ENCODE measurements at regions not wholly inside any gene's neighbourhood (a gene's known extent, or its start where the extent isn't known, plus 50 kb on each side); places are given as distances from the start of the nearest gene placed in this dataset.

- H3K9me3 ChIP-seq (ENCODE audit: low read length) = no peaks in the 10 kb centered on the region
- no peaks in the 10 kb centered on the region for H3K27me3 ChIP-seq (ENCODE audit: insufficient read depth, low read depth, low read length)
- no peak overlapping the region for H3K4me2 ChIP-seq (ENCODE audit: low read length)
- no peaks in the 10 kb centered on the region for H3K9me2 ChIP-seq (ENCODE audit: insufficient read depth, low read length)
- H4K20me1 ChIP-seq (ENCODE audit: insufficient read depth) = no peaks in the 10 kb centered on the region
- no peaks in the 10 kb centered on the region for H3K36me3 ChIP-seq (ENCODE audit: insufficient read depth, low read length)
- no peak for TF ChIP-seq EZH2 (IDR thresholded peaks at IDR 0.05; ENCODE audit: borderline replicate concordance, insufficient read depth, low read length, poor library complexity, severe bottlenecking)
- TF ChIP-seq SMC3 (conservative IDR thresholded peaks at IDR 0.05; ENCODE audit: poor library complexity) = no peak
- TF ChIP-seq TAF1 (IDR thresholded peaks at IDR 0.05; ENCODE audit: low read depth) = no peak
- TF ChIP-seq MXI1 (conservative IDR thresholded peaks at IDR 0.05; ENCODE audit: poor library complexity, severe bottlenecking) = no peak
- no peak for TF ChIP-seq RAD21 (conservative IDR thresholded peaks at IDR 0.05)
- TF ChIP-seq CTCF (IDR thresholded peaks at IDR 0.05; ENCODE audit: poor library complexity, severe bottlenecking) = no peak
- TF ChIP-seq, protein P1, sequence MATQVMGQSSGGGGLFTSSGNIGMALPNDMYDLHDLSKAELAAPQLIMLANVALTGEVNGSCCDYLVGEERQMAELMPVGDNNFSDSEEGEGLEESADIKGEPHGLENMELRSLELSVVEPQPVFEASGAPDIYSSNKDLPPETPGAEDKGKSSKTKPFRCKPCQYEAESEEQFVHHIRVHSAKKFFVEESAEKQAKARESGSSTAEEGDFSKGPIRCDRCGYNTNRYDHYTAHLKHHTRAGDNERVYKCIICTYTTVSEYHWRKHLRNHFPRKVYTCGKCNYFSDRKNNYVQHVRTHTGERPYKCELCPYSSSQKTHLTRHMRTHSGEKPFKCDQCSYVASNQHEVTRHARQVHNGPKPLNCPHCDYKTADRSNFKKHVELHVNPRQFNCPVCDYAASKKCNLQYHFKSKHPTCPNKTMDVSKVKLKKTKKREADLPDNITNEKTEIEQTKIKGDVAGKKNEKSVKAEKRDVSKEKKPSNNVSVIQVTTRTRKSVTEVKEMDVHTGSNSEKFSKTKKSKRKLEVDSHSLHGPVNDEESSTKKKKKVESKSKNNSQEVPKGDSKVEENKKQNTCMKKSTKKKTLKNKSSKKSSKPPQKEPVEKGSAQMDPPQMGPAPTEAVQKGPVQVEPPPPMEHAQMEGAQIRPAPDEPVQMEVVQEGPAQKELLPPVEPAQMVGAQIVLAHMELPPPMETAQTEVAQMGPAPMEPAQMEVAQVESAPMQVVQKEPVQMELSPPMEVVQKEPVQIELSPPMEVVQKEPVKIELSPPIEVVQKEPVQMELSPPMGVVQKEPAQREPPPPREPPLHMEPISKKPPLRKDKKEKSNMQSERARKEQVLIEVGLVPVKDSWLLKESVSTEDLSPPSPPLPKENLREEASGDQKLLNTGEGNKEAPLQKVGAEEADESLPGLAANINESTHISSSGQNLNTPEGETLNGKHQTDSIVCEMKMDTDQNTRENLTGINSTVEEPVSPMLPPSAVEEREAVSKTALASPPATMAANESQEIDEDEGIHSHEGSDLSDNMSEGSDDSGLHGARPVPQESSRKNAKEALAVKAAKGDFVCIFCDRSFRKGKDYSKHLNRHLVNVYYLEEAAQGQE (IDR thresholded peaks at IDR 0.05; ENCODE audit: borderline replicate concordance) = no peak
- no peak for TF ChIP-seq EP300 (conservative IDR thresholded peaks at IDR 0.05; ENCODE audit: poor library complexity, severe bottlenecking)
- no peak for TF ChIP-seq POLR2AphosphoS5 (IDR thresholded peaks at IDR 0.05)
- H2AFZ ChIP-seq (ENCODE audit: low read depth, low read length) = no peak overlapping the region
- H3K9ac ChIP-seq (ENCODE audit: low read length) = no peak overlapping the region
- no peak overlapping the region for H3K27ac ChIP-seq (ENCODE audit: low read length)
- H3K79me2 ChIP-seq (replicated peaks; ENCODE audit: insufficient read depth, low read length) = no peaks in the 10 kb centered on the region
- no peak overlapping the region for H3K4me3 ChIP-seq (ENCODE audit: low read length)
- H3F3A ChIP-seq (ENCODE audit: insufficient read depth, low read length, poor library complexity, severe bottlenecking) = no peaks in the 10 kb centered on the region
Measured at GRCh38 chr12:125892276-125892675, 827.0 kb downstream of the AACS start.

GRCh38 chr12:125902991-125903390, 837.8 kb downstream of the AACS start:
- H3K9me3 ChIP-seq (ENCODE audit: low read length) = no peaks in the 10 kb centered on the region
- H3K9ac ChIP-seq (ENCODE audit: low read length) = no peak overlapping the region
- H3K4me2 ChIP-seq (ENCODE audit: low read length) = no peak overlapping the region
- no peaks in the 10 kb centered on the region for H3K27me3 ChIP-seq (ENCODE audit: insufficient read depth, low read depth, low read length)
- no peak overlapping the region for H2AFZ ChIP-seq (ENCODE audit: low read depth, low read length)
- no peaks in the 10 kb centered on the region for H3F3A ChIP-seq (ENCODE audit: insufficient read depth, low read length, poor library complexity, severe bottlenecking)
- H3K36me3 ChIP-seq (ENCODE audit: insufficient read depth, low read length) = no peaks in the 10 kb centered on the region
- no peaks in the 10 kb centered on the region for H4K20me1 ChIP-seq (ENCODE audit: insufficient read depth)
- TF ChIP-seq, protein P1 (IDR thresholded peaks at IDR 0.05; ENCODE audit: borderline replicate concordance) = no peak
- TF ChIP-seq CTCF (IDR thresholded peaks at IDR 0.05; ENCODE audit: poor library complexity, severe bottlenecking) (no peak), SMC3 (conservative IDR thresholded peaks at IDR 0.05; ENCODE audit: poor library complexity) (no peak), MXI1 (conservative IDR thresholded peaks at IDR 0.05; ENCODE audit: poor library complexity, severe bottlenecking) (no peak), RAD21 (conservative IDR thresholded peaks at IDR 0.05) (no peak), POLR2AphosphoS5 (IDR thresholded peaks at IDR 0.05) (no peak), TAF1 (IDR thresholded peaks at IDR 0.05; ENCODE audit: low read depth) (no peak), EP300 (conservative IDR thresholded peaks at IDR 0.05; ENCODE audit: poor library complexity, severe bottlenecking) (no peak), EZH2 (IDR thresholded peaks at IDR 0.05; ENCODE audit: borderline replicate concordance, insufficient read depth, low read length, poor library complexity, severe bottlenecking) (no peak)
- H3K27ac ChIP-seq (ENCODE audit: low read length) = no peak overlapping the region
- no peaks in the 10 kb centered on the region for H3K9me2 ChIP-seq (ENCODE audit: insufficient read depth, low read length)
- no peak overlapping the region for H3K4me3 ChIP-seq (ENCODE audit: low read length)
- no peaks in the 10 kb centered on the region for H3K79me2 ChIP-seq (replicated peaks; ENCODE audit: insufficient read depth, low read length)
